ENCODE measurements at regions not wholly inside any gene's neighbourhood (a gene's known extent, or its start where the extent isn't known, plus 50 kb on each side); places are given as distances from the start of the nearest gene placed in this dataset.

DNA sequence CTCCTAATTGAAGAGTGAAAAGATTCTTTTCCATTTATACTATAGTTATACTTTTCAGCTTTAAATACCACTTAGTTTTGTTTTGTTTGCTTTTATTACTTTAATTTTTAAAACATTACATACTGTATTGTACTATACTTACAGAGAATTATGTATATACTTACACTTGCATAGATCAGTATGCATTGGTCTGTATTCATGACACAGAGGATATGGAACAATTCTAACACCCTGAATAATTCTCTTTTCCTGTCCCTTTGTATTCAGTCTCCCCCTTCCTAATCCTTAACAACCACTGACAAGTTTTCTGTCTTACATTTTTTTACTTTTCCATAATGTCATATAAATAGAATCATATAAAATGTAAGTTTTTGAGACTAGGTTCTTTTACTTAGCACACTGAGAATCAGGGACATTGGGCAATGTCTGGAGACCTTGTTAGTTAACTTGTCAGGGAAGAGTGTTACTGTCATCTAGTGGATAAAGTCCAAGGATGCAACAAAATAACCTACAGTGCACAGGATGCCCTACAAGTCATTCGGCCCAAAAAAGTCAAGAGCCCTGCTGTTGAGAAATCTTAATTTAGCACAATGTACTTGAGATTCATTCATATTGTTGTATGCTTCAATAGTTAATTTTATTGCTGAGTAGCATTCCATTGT is 95.7 kb upstream of the MCTP2 start:
- Histone ChIP-seq H3K27me3 (ENCODE audit: control insufficient read depth, insufficient read depth, low read length) (peaks cover 3% of the 10 kb centered on the region), H3K4me3 (ENCODE audit: low read depth, low read length) (no peak overlapping the region), H3K9me3 (ENCODE audit: control insufficient read depth, insufficient read depth, low read length) (no peaks in the 10 kb centered on the region), H3K27ac (ENCODE audit: low read depth, low read length) (no peak overlapping the region)
- ChIA-PET CTCF (interaction anchor here (1.4 to 1.5 kb wide), 2 partner anchors 15 to 16 kb away, joined by 4 to 12 read pairs; no protein-coding TSS in a partner anchor), POLR2A (no interaction called here)
- DNase-seq (ENCODE audit: low read depth, low spot score), result no peak
- TF ChIP-seq, protein P1, sequence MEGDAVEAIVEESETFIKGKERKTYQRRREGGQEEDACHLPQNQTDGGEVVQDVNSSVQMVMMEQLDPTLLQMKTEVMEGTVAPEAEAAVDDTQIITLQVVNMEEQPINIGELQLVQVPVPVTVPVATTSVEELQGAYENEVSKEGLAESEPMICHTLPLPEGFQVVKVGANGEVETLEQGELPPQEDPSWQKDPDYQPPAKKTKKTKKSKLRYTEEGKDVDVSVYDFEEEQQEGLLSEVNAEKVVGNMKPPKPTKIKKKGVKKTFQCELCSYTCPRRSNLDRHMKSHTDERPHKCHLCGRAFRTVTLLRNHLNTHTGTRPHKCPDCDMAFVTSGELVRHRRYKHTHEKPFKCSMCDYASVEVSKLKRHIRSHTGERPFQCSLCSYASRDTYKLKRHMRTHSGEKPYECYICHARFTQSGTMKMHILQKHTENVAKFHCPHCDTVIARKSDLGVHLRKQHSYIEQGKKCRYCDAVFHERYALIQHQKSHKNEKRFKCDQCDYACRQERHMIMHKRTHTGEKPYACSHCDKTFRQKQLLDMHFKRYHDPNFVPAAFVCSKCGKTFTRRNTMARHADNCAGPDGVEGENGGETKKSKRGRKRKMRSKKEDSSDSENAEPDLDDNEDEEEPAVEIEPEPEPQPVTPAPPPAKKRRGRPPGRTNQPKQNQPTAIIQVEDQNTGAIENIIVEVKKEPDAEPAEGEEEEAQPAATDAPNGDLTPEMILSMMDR (IDR thresholded peaks at IDR 0.05; ENCODE audit: low read depth, low read length), result 0 out of 2 replicates have a peak, but pooled peaks have one; percentile 13

GRCh38 chr15:94131875-94132274 is 99.5 kb upstream of the MCTP2 start:
- Histone ChIP-seq H3K27ac (ENCODE audit: low read depth, low read length) (no peak overlapping the region), H3K9me3 (ENCODE audit: control insufficient read depth, insufficient read depth, low read length) (no peaks in the 10 kb centered on the region), H3K27me3 (ENCODE audit: control insufficient read depth, insufficient read depth, low read length) (no peaks in the 10 kb centered on the region), H3K4me3 (ENCODE audit: low read depth, low read length) (no peak overlapping the region)
- ChIA-PET CTCF (interaction anchor here (1.3 to 4.1 kb wide), 4 partner anchors 12 to 195 kb away, joined by 3 to 35 read pairs (median 12); no protein-coding TSS in a partner anchor), POLR2A (no interaction called here)
- TF ChIP-seq, protein P1 (IDR thresholded peaks at IDR 0.05; ENCODE audit: low read depth, low read length), result no peak
- DNase-seq (ENCODE audit: low read depth, low spot score), result no peak

- H3K9me3 ChIP-seq (ENCODE audit: control insufficient read depth, insufficient read depth, low read length), result no peaks in the 10 kb centered on the region
- no peaks in the 10 kb centered on the region for H3K27me3 ChIP-seq (ENCODE audit: control insufficient read depth, insufficient read depth, low read length)
- no peak overlapping the region for H3K4me3 ChIP-seq (ENCODE audit: low read depth, low read length)
- TF ChIP-seq, protein P1 (IDR thresholded peaks at IDR 0.05; ENCODE audit: low read depth, low read length), result no peak
- no peak overlapping the region for H3K27ac ChIP-seq (ENCODE audit: low read depth, low read length)
- ChIA-PET POLR2A (no interaction called here), CTCF (interaction anchor here (0.7 to 4.1 kb wide), 2 partner anchors 11 to 33 kb away, joined by 3 to 35 read pairs; no protein-coding TSS in a partner anchor)
- DNase-seq (ENCODE audit: low read depth, low spot score), result no peak
Observed at GRCh38 chr15:94130504-94130903, 100.9 kb upstream of the MCTP2 start.

DNA sequence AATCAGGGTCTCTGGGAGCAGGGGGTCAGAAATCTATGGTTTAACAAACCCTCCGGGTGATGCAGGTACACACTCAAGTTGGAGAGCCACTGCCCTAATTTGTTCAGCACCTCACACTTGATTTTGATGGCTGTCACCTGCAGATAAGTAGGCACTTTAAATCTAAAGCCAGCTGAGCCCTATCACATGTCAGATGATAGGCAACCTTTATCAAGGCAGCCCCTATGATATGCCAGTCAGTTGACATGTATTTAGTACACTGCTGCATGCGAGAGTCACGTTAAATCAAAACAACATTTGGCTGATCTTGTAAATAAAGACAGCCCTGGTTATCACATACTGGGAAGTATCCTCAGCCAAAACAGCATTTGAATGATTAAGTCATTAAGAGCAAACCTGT is 104.4 kb upstream of the MCTP2 start:
- Histone ChIP-seq H3K9me3 (ENCODE audit: control insufficient read depth, insufficient read depth, low read length) (no peaks in the 10 kb centered on the region), H3K27me3 (ENCODE audit: control insufficient read depth, insufficient read depth, low read length) (no peaks in the 10 kb centered on the region), H3K27ac (ENCODE audit: low read depth, low read length) (no peak overlapping the region), H3K4me3 (ENCODE audit: low read depth, low read length) (no peak overlapping the region)
- DNase-seq (ENCODE audit: low read depth, low spot score), result no peak
- POLR2A ChIA-PET, result no interaction called here
- CTCF ChIA-PET, result interaction anchor here (0.7 to 1.0 kb wide), 2 partner anchors 107 to 197 kb away, joined by 3 to 10 read pairs; no protein-coding TSS in a partner anchor
- TF ChIP-seq, protein P1 (IDR thresholded peaks at IDR 0.05; ENCODE audit: low read depth, low read length), result no peak

- CTCF ChIA-PET, result interaction anchor here (0.9 kb wide), 1 partner anchor 1038 kb away, joined by 6 read pairs; no protein-coding TSS in a partner anchor
- POLR2A ChIA-PET, result no interaction called here
- Histone ChIP-seq H3K4me3 (ENCODE audit: low read depth, low read length) (no peak overlapping the region), H3K9me3 (ENCODE audit: control insufficient read depth, insufficient read depth, low read length) (no peaks in the 10 kb centered on the region), H3K27me3 (ENCODE audit: control insufficient read depth, insufficient read depth, low read length) (no peaks in the 10 kb centered on the region), H3K27ac (ENCODE audit: low read depth, low read length) (no peak overlapping the region)
- DNase-seq (ENCODE audit: low read depth, low spot score), result no peak
- TF ChIP-seq, protein P1 (IDR thresholded peaks at IDR 0.05; ENCODE audit: low read depth, low read length), result no peak
Observed at GRCh38 chr15:94125698-94126097, 105.7 kb upstream of the MCTP2 start.

Measured in AG04450 (cell line).